Bronchial epithelial cell (primary cell): ENCODE measurements at regions not wholly inside any gene's neighbourhood (a gene's known extent, or its start where the extent isn't known, plus 50 kb on each side); places are given as distances from the start of the nearest gene placed in this dataset.
"Not testable (repeated sequence)": the region's sequence is repeated elsewhere in the genome, so short reads cannot be mapped to it uniquely, and the experiment has no call there.

ENCODE experiments used
- DNase-seq: peaks from one replicate; pipeline ENCODE4 v3.0.0-alpha.2; 2010; ENCODE audit warnings: low read depth
- FAIRE-seq: peaks from 2 replicates; lab custom pipeline; 2011; peaks lifted over from hg19 to GRCh38; lab: Jason Lieb, UNC
- H3K27me3 ChIP-seq: 2 replicates; pipeline ENCODE4 v1.5.1; 2011; ENCODE audit warnings: low read length; ENCODE audit not compliant: control insufficient read depth, insufficient read depth
- H3K36me3 ChIP-seq: 2 replicates; pipeline ENCODE4 v1.5.1; 2011; ENCODE audit warnings: low read length; ENCODE audit not compliant: control insufficient read depth, insufficient read depth
- H3K4me3 ChIP-seq: 2 replicates; pipeline ENCODE4 v1.5.1; 2011; ENCODE audit warnings: mild to moderate bottlenecking, low read depth, low read length, control low read depth
- TF ChIP-seq, protein P1 (sequence below): IDR thresholded peaks from 2 replicates; pipeline ENCODE4 v1.5.1; 2011; ENCODE audit warnings: mild to moderate bottlenecking, moderate library complexity, low read length, control low read depth, inconsistent platforms; ENCODE audit not compliant: insufficient read depth, severe bottlenecking

DNA sequence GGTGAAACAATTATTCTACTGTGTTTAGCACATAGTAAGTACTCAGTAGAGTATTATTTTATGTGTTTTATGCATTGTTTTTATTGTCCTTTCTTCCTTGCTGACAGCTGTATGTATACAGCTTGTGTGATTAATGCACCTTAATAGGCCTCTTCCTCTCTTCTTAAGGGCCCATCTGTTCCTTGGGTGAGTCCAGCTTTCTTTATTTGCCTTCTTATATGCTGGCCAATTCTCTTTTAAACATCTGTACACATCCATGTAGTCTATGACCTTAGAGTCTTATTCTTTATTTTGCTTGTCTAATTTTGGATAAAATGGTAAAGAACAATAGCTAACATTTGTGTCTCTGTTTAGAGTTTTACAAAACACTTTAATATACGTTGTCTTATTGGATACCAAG lies 333.7 kb upstream of the MEIS1 start:
- H3K27me3 ChIP-seq, result no peaks in the 10 kb centered on the region
- no peak overlapping the region for H3K4me3 ChIP-seq
- TF ChIP-seq, protein P1, sequence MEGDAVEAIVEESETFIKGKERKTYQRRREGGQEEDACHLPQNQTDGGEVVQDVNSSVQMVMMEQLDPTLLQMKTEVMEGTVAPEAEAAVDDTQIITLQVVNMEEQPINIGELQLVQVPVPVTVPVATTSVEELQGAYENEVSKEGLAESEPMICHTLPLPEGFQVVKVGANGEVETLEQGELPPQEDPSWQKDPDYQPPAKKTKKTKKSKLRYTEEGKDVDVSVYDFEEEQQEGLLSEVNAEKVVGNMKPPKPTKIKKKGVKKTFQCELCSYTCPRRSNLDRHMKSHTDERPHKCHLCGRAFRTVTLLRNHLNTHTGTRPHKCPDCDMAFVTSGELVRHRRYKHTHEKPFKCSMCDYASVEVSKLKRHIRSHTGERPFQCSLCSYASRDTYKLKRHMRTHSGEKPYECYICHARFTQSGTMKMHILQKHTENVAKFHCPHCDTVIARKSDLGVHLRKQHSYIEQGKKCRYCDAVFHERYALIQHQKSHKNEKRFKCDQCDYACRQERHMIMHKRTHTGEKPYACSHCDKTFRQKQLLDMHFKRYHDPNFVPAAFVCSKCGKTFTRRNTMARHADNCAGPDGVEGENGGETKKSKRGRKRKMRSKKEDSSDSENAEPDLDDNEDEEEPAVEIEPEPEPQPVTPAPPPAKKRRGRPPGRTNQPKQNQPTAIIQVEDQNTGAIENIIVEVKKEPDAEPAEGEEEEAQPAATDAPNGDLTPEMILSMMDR, result no peak
- DNase-seq (no peak), FAIRE-seq (no peak)
- no peaks in the 10 kb centered on the region for H3K36me3 ChIP-seq

DNA sequence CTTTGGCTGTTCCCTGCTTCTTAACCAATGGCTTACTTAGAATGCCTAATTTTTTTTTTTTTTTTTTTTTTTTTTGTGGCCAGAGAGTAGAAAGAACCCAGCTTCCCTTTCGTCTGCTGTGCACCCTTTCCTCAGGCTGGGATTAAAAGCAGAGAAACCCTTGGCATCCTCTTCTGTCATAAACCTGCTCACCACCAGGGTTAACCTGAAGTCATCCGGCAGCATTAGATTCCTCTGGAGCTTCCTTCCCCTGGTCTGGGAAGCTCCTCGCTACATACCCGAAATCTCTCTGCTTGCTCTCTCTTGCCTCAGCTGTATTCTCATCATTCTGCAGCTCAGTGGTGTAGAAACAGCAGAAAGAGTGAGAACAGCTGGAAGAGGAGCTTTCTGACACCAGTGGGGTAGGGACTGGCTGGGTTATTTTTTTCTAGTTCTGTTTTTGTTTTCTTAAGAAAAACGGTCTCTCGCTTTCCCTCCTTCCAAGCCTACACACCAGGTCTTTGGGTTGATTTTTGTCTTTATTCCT lies 339.0 kb upstream of the MEIS1 start:
- Histone ChIP-seq H3K27me3 (no peaks in the 10 kb centered on the region), H3K4me3 (no peak overlapping the region), H3K36me3 (no peaks in the 10 kb centered on the region)
- FAIRE-seq, result no peak
- DNase-seq, result no peak
- TF ChIP-seq, protein P1, result no peak

DNA sequence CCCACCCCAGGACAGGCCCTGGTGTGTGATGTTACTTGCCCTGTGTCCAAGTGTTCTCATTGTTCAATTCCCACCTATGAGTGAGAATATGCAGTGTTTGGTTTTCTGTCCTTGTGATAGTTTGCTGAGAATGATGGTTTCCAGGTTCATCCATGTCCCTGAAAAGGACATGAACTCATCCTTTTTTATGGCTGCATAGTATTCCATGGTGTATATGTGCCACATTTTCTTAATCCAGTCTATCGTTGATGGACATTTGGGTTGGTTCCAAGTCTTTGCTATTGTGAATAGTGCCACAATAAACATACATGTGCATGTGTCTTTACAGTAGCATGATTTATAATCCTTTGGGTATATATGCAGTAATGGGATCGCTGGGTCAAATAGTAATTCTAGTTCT lies 340.2 kb upstream of the MEIS1 start:
- H3K36me3 ChIP-seq, DNase-seq, H3K27me3 ChIP-seq, FAIRE-seq, H3K4me3 ChIP-seq: not testable (repeated sequence)

DNA sequence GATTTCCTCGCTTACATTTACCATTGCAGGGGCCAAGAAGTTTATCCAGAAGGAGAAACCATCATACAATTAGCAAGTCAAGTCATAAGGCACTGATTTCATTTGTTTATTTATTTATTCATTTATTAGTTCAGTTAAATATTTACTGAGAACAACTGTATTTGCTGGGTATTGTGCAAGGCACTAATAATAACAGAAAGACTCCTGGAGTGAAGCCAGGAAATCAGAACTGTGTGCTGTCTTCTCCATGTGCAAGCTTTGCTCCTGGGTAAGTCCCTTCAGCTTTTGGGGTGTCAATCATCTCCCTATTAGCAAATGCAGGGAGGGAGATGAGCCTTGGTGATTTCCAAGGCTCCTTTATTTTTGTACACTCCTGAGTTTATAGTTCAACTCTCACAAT lies 341.6 kb upstream of the MEIS1 start:
- TF ChIP-seq, protein P1, result no peak
- Histone ChIP-seq H3K36me3 (no peaks in the 10 kb centered on the region), H3K27me3 (no peaks in the 10 kb centered on the region), H3K4me3 (no peak overlapping the region)
- FAIRE-seq (no peak), DNase-seq (no peak)

DNA sequence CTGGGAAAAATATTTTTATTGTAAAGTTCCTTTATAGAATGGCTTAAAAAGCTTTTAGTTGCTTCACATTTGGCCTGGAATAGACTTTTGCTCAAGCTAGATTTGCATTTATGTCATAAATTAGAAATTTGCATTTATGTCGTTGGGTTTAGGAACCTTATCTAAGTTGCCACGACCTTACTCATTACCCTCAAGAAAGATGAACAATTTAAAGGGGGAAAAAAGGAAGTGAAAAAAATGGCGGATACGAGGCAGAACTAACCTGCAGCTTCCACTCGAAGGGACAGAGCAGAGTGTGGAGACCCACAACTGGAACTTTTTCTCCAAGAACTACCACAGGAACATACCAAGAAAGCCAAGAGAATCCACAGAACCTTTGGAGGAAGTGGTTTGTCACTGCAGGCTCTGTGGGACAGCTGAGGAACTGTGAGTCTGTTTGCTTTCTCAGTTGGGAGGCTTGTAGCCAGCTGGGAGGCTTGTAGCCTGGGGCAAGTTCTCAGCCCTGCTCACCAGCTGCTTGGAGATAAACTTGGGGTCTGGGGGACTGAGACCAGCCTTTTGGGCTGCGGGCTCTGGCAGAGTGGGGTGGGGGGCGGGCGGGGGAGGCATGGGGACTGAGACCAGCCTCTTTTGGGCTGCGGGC lies 349.9 kb upstream of the MEIS1 start:
- TF ChIP-seq, protein P1, result no peak
- FAIRE-seq, result no peak
- H3K4me3 ChIP-seq, result no peak overlapping the region
- DNase-seq, result no peak
- H3K36me3 ChIP-seq, result no peaks in the 10 kb centered on the region
- H3K27me3 ChIP-seq, result no peaks in the 10 kb centered on the region

DNA sequence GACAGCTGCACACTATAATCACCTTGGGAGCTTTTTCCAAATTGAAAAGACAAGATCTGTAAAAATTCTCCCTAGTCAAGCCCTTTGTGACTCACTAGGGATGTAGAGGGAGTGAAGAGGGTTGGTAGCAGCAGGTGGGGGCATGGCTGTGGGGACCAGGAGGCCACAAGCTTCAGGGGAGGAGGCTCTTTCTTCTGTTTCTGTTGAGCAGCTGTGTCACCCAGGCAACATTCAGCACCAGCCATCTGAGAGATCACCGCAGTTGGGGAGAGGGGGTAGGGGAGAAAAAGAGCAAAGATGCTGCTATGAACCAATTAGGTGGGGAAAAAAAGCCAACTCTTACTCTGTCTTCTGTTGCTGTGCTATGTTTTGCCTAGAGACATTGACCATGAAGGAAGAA lies 352.3 kb upstream of the MEIS1 start:
- no peaks in the 10 kb centered on the region for H3K27me3 ChIP-seq
- TF ChIP-seq, protein P1, result no peak
- no peak for FAIRE-seq
- H3K36me3 ChIP-seq, result no peaks in the 10 kb centered on the region
- H3K4me3 ChIP-seq, result no peak overlapping the region
- DNase-seq, result no peak
